A549 (cell line): ENCODE measurements at regions not wholly inside any gene's neighbourhood (a gene's known extent, or its start where the extent isn't known, plus 50 kb on each side); places are given as distances from the start of the nearest gene placed in this dataset.

Source experiments
- CHD4 ChIP-seq: fragments of 200-600 bp; sonication (generic); IDR thresholded peaks from 2 replicates; pipeline ENCODE4 v1.6.1; 2016; ENCODE audit warnings: antibody characterized with exemption, mild to moderate bottlenecking, borderline replicate concordance
- RAD21 ChIP-seq, 2 experiments: fragments of >200 bp in 1 of 2; sonication (Bioruptor Twin) in 1 of 2; formaldehyde crosslinking in 1 of 2; IDR thresholded peaks in 1 of 2; conservative IDR thresholded peaks in 1 of 2; 2 replicates in 1 of 2; 3 replicates in 1 of 2; pipeline ENCODE4 v1.6.1; 2012 to 2018; ENCODE audit warnings: inconsistent platforms in 1 of 2
- SREBF2 ChIP-seq: fragments of 450-650 bp; IDR thresholded peaks from 2 replicates; pipeline ENCODE4 v1.6.1; 2014; ENCODE audit warnings: mild to moderate bottlenecking, moderate library complexity
- TP53 ChIP-seq: fragments of 250-450 bp; sonication (Bioruptor Pico); IDR thresholded peaks from 2 replicates; pipeline ENCODE4 v1.5.0; 2021; ENCODE audit warnings: mild to moderate bottlenecking, moderate library complexity
- TF ChIP-seq, protein P1 (sequence below): fragments of >200 bp; sonication (Bioruptor Twin); formaldehyde crosslinking; IDR thresholded peaks from 3 replicates; pipeline ENCODE4 v1.5.1; 2016

- no peak for TF ChIP-seq TP53 (CRISPR knock-in tag)
- TF ChIP-seq, protein P1, sequence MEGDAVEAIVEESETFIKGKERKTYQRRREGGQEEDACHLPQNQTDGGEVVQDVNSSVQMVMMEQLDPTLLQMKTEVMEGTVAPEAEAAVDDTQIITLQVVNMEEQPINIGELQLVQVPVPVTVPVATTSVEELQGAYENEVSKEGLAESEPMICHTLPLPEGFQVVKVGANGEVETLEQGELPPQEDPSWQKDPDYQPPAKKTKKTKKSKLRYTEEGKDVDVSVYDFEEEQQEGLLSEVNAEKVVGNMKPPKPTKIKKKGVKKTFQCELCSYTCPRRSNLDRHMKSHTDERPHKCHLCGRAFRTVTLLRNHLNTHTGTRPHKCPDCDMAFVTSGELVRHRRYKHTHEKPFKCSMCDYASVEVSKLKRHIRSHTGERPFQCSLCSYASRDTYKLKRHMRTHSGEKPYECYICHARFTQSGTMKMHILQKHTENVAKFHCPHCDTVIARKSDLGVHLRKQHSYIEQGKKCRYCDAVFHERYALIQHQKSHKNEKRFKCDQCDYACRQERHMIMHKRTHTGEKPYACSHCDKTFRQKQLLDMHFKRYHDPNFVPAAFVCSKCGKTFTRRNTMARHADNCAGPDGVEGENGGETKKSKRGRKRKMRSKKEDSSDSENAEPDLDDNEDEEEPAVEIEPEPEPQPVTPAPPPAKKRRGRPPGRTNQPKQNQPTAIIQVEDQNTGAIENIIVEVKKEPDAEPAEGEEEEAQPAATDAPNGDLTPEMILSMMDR = no peak
- no peak for TF ChIP-seq RAD21 (conservative IDR thresholded peaks at IDR 0.05 in 1 of 2, IDR thresholded peaks at IDR 0.05 in 1 of 2)
- no peak for TF ChIP-seq CHD4
- no peak for TF ChIP-seq SREBF2
These were observed 493.5 kb upstream of the B3GAT1 start for GRCh38 chr11:134905517-134905916.
